Cardiac muscle cell (in vitro differentiated cells and primary cell): ENCODE measurements at regions not wholly inside any gene's neighbourhood (a gene's known extent, or its start where the extent isn't known, plus 50 kb on each side); places are given as distances from the start of the nearest gene placed in this dataset.

Source experiments
- DNase-seq, 2 donors: peaks; one replicate each; pipeline versions ENCODE4 v3.0.0 to v3.0.0-alpha.2; 2010 to 2017; ENCODE audit warnings: low read depth in 1 of 2, low spot score in 1 of 2
- H3K27ac ChIP-seq: fragments of 200-600 bp; sonication (generic); 2 replicates; pipeline ENCODE4 v1.5.1; 2016
- H3K27me3 ChIP-seq: fragments of 200-600 bp; sonication (generic); 2 replicates; pipeline ENCODE4 v1.6.0; 2016; ENCODE audit warnings: control low read depth
- H3K36me3 ChIP-seq: fragments of 200-600 bp; sonication (generic); 2 replicates; pipeline ENCODE4 v1.5.1; 2016; ENCODE audit warnings: control low read depth
- H3K4me1 ChIP-seq: fragments of 200-600 bp; sonication (generic); 2 replicates; pipeline ENCODE4 v1.8.1; 2017; ENCODE audit warnings: low read depth, mild to moderate bottlenecking, mixed run types
- H3K4me3 ChIP-seq: fragments of 200-600 bp; sonication (generic); 2 replicates; pipeline ENCODE4 v1.5.1; 2016; ENCODE audit warnings: mild to moderate bottlenecking
- H3K9me3 ChIP-seq: fragments of 200-600 bp; sonication (generic); 2 replicates; pipeline ENCODE4 v1.5.1; 2017; ENCODE audit warnings: low read depth, mild to moderate bottlenecking, control low read depth
- CTCF ChIP-seq: IDR thresholded peaks from 2 replicates; pipeline ENCODE4 v1.5.1; 2012; ENCODE audit warnings: low read depth, mild to moderate bottlenecking, low read length

- no peaks in the 10 kb centered on the region for H3K36me3 ChIP-seq
- no peaks in the 10 kb centered on the region for H3K27me3 ChIP-seq
- H3K27ac ChIP-seq: no peak overlapping the region
- H3K4me3 ChIP-seq: no peak overlapping the region
- H3K4me1 ChIP-seq: no peaks in the 10 kb centered on the region
- TF ChIP-seq CTCF: no peak
- no peak for DNase-seq
- no peaks in the 10 kb centered on the region for H3K9me3 ChIP-seq
Observed at GRCh38 chr6:164561656-164562055, 747.7 kb downstream of the C6orf118 start.

GRCh38 chr6:164554700-164555476, 754.5 kb downstream of the C6orf118 start:
- no peaks in the 10 kb centered on the region for H3K9me3 ChIP-seq
- H3K4me1 ChIP-seq: no peaks in the 10 kb centered on the region
- no peak overlapping the region for H3K4me3 ChIP-seq
- no peak overlapping the region for H3K27ac ChIP-seq
- H3K27me3 ChIP-seq: no peaks in the 10 kb centered on the region
- DNase-seq: no peak
- no peak for TF ChIP-seq CTCF
- H3K36me3 ChIP-seq: no peaks in the 10 kb centered on the region

- no peak overlapping the region for H3K27ac ChIP-seq
- no peaks in the 10 kb centered on the region for H3K27me3 ChIP-seq
- H3K4me3 ChIP-seq: no peak overlapping the region
- no peak for DNase-seq
- H3K9me3 ChIP-seq: no peaks in the 10 kb centered on the region
- no peaks in the 10 kb centered on the region for H3K4me1 ChIP-seq
- no peak for TF ChIP-seq CTCF
- H3K36me3 ChIP-seq: no peaks in the 10 kb centered on the region
Observed at GRCh38 chr6:164554226-164554625, 755.2 kb downstream of the C6orf118 start.

GRCh38 chr6:164551706-164552105, 757.7 kb downstream of the C6orf118 start:
- Histone ChIP-seq H3K4me3 (no peak overlapping the region), H3K36me3 (no peaks in the 10 kb centered on the region), H3K4me1 (no peaks in the 10 kb centered on the region), H3K9me3 (no peaks in the 10 kb centered on the region), H3K27me3 (no peaks in the 10 kb centered on the region), H3K27ac (no peak overlapping the region)
- TF ChIP-seq CTCF: no peak
- DNase-seq: no peak

- no peak for TF ChIP-seq CTCF
- Histone ChIP-seq H3K36me3 (no peaks in the 10 kb centered on the region), H3K27ac (no peak overlapping the region), H3K4me1 (no peaks in the 10 kb centered on the region), H3K9me3 (no peaks in the 10 kb centered on the region), H3K27me3 (no peaks in the 10 kb centered on the region), H3K4me3 (no peak overlapping the region)
- DNase-seq: no peak
Observed at GRCh38 chr6:164547076-164547475, 762.3 kb downstream of the C6orf118 start.
